ENCODE measurements at regions not wholly inside any gene's neighbourhood (a gene's known extent, or its start where the extent isn't known, plus 50 kb on each side); places are given as distances from the start of the nearest gene placed in this dataset.

DNA sequence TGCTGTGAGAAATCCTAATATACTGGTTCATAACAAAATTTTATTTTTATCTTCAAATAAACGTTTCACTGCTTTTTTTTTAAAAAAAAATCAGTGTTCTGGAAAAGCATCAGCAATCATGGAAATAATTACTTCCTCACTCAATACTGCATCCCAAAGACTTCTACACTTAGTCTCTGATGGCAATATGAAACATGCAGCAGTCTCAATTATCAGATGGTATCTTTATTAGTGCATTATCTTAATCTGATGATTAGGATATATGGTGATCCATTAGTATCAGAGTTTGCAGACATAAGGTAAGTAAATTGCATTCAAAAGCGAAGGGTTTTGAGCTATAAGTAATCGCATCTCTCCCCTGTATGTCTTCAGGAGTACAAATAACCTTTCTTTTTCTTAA, 218.3 kb upstream of the EDNRB start:
- TF ChIP-seq, protein P1, sequence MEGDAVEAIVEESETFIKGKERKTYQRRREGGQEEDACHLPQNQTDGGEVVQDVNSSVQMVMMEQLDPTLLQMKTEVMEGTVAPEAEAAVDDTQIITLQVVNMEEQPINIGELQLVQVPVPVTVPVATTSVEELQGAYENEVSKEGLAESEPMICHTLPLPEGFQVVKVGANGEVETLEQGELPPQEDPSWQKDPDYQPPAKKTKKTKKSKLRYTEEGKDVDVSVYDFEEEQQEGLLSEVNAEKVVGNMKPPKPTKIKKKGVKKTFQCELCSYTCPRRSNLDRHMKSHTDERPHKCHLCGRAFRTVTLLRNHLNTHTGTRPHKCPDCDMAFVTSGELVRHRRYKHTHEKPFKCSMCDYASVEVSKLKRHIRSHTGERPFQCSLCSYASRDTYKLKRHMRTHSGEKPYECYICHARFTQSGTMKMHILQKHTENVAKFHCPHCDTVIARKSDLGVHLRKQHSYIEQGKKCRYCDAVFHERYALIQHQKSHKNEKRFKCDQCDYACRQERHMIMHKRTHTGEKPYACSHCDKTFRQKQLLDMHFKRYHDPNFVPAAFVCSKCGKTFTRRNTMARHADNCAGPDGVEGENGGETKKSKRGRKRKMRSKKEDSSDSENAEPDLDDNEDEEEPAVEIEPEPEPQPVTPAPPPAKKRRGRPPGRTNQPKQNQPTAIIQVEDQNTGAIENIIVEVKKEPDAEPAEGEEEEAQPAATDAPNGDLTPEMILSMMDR (IDR thresholded peaks at IDR 0.05): no peak

DNA sequence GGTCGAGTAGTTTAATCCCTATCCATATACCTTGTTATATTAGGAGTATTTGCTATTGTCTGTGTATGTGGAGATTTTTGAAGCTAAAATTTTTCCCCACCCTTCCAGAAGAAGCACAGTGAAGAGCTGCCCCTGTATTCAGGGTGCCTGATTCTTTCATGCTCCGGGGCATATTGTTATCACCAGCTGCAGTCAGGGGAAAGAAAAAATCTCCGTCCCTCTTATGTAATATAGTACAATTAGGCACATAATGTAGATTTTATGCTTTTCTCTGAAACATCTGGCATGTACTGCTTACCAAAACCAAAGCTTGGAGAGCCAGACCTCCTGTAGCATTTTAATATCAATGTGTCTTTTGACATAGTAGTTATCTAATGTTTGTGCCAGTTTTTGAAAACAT, 214.9 kb upstream of the EDNRB start:
- TF ChIP-seq, protein P1 (IDR thresholded peaks at IDR 0.05): no peak

DNA sequence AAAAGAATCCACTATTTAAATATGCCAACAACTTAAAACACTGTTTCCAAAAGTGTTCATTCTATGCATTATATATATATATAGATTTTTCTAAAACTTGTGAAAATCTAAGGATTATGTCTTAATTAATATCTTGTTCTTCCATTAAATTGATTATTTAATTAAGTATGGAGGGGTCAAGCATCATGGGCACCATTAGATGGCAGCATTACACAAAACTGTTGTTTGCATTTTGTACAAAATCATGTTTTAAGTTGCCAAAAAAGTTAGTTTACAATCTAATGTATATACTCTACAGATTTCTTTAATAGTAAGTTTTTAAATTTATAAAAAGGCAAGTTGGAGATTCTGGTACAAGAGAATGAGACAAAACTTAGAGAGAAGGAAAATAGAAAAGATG, 213.2 kb upstream of the EDNRB start:
- TF ChIP-seq, protein P1 (IDR thresholded peaks at IDR 0.05): peak; percentile 18; the same call in 1 of the 2 replicates

DNA sequence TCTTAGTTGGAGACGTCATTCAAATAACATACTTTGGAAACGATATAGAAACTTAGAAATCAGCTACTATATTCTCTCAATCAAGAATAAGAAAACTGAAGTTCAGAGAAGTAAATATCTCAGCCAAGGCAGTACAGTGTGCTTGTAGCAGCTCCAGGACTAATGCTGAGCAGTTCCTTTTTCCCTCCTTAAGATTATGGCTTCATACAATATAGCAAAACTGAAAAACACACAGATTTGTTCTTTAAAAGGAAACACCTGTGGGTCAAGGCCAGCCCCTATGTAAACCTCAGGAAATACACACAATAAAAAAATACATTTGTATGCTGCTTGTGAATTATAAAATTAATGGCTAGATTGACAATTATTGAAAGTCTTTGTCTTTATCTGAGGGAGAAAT, 212.7 kb upstream of the EDNRB start:
- TF ChIP-seq, protein P1 (IDR thresholded peaks at IDR 0.05): no peak

DNA sequence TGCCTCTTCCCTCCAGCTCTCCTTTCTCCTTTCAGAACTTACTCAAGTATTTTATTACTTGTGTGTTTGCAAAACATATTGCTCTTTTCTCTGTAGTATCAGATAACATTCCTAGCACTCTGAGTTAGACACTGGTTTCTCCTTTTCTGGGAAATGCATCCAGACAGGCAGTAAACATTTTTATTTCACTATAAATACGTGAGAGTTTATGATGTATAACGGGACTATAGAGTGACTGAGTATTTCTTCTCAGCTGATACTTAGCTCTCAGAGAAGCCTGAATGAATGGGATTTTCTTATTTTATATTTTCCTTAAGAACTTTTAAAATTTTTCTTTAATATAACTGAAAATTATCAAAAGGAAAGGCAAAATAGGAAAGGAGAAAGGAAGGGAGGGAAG, 211.2 kb upstream of the EDNRB start:
- TF ChIP-seq, protein P1 (IDR thresholded peaks at IDR 0.05): no peak

DNA sequence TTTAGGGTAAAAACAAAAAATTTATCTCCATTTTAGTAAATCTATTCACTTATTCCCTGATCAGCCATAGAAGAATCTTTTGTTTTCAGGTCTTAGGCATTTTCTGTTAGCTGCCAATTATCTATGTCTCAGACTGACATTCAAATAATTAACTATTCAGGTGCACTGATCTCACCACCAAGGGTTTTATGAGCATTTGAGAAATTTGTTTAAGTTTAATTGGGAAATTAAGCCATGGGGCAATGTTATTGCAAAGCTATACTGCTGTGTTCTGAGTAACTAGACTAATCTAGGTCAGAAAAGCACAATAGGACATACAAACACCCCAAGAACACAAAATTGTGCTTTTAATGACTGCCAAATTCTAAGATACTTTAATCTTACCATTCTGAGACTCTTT, 210.7 kb upstream of the EDNRB start:
- TF ChIP-seq, protein P1 (IDR thresholded peaks at IDR 0.05): no peak

DNA sequence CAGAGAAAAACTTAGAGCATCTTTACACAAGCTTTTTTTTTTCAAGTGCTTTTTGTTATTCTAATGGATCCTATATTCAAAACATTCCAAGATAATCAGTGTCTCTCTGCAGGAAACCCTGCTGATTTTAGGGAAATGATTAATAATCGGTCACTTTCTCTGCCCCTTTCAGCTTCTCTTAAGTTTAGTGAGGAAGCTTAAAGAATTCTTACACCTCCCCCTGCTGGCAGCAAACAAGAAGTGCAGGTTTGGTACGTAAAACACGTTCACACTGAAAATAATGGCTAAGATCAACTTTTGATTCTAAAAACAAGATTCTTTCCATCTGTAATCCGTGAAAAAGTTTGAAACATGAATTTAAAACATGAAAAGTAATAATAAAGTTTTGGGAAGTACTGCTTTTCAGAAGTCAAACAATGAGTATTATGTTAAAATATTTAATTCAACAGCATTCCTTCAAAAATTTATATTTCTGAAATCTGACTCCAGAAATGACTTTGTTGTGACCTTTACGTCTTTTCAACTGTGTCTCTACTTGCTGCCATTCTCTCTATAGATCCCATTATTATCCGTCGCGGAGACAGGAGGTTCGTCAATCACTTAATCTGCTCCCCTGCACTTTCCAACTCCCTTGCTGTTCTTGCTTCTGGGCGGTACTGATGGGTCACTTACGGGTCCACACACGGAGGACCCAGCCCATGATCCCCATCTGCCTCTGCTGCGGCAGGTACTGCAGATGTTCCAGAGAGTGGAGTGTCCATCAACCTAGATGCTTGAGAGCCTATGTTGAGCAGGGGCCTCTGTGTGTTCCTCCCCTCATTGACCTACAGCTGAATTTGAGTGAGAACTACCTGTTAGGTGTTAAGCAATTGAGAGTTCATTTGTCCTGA, 203.1 kb upstream of the EDNRB start:
- TF ChIP-seq, protein P1 (IDR thresholded peaks at IDR 0.05): peak; percentile 74

Measured in LNCAP (cell line).